Neuronal stem cell (in vitro differentiated cells): ENCODE measurements at regions not wholly inside any gene's neighbourhood (a gene's known extent, or its start where the extent isn't known, plus 50 kb on each side); places are given as distances from the start of the nearest gene placed in this dataset.

ENCODE experiments used
- DNase-seq: peaks from one replicate; pipeline ENCODE4 v3.0.0-alpha.2; 2013; ENCODE audit warnings: low spot score
- H2AFZ ChIP-seq: one replicate; pipeline ENCODE4 v1.6.1; 2013; ENCODE audit warnings: mild to moderate bottlenecking, low read length, inconsistent platforms
- H2AK5ac ChIP-seq: 2 replicates; pipeline ENCODE4 v1.6.1; 2013; ENCODE audit warnings: low read depth, mild to moderate bottlenecking, inconsistent platforms, low read length, moderate library complexity, mixed read lengths
- H2BK120ac ChIP-seq: 2 replicates; pipeline ENCODE4 v1.6.1; 2013; ENCODE audit warnings: low read depth, mild to moderate bottlenecking, inconsistent platforms, low read length, moderate library complexity, mixed read lengths
- H2BK12ac ChIP-seq: one replicate; pipeline ENCODE4 v1.6.1; 2013; ENCODE audit warnings: low read length, inconsistent platforms
- H2BK15ac ChIP-seq: 2 replicates; pipeline ENCODE4 v1.6.1; 2013; ENCODE audit warnings: mild to moderate bottlenecking, low read length, inconsistent platforms, mixed read lengths
- H2BK5ac ChIP-seq: one replicate; pipeline ENCODE4 v1.6.1; 2013; ENCODE audit warnings: inconsistent platforms, mild to moderate bottlenecking, low read length, moderate library complexity
- H3K14ac ChIP-seq: one replicate; pipeline ENCODE4 v1.6.1; 2013; ENCODE audit warnings: low read length, inconsistent platforms
- H3K18ac ChIP-seq: 2 replicates; pipeline ENCODE4 v1.6.1; 2013; ENCODE audit warnings: low read length, inconsistent platforms
- H3K23ac ChIP-seq: 2 replicates; pipeline ENCODE4 v1.6.1; 2013; ENCODE audit warnings: low read depth, mild to moderate bottlenecking, mixed read lengths, low read length, inconsistent platforms; ENCODE audit not compliant: poor library complexity
- H3K27ac ChIP-seq: replicated peaks from 3 replicates; pipeline ENCODE4 v1.5.1; 2013; ENCODE audit warnings: low read length, inconsistent platforms
- H3K27me3 ChIP-seq, 3 experiments: 2 replicates each; pipeline ENCODE4 v1.6.1; 2013; ENCODE audit warnings: low read length in 3 of 3, mild to moderate bottlenecking in 2 of 3, inconsistent platforms in 1 of 3, low read depth in 1 of 3, mixed read lengths in 1 of 3, moderate library complexity in 1 of 3; ENCODE audit not compliant: control insufficient read depth in 3 of 3, insufficient read depth in 3 of 3
- H3K36me3 ChIP-seq, 2 donors: replicated peaks in 1 of 2; 2 replicates each; pipeline ENCODE4 v1.6.1; 2013; ENCODE audit warnings: low read length in 2 of 2; ENCODE audit not compliant: control insufficient read depth in 2 of 2, insufficient read depth in 2 of 2
- H3K4ac ChIP-seq: 2 replicates; pipeline ENCODE4 v1.6.1; 2013; ENCODE audit warnings: inconsistent platforms, mild to moderate bottlenecking, low read length, moderate library complexity
- H3K4me1 ChIP-seq, 2 donors: 1 replicate in 1 of 2; 2 replicates in 1 of 2; pipeline ENCODE4 v1.6.1; 2013; ENCODE audit warnings: low read length in 2 of 2, low read depth in 1 of 2; ENCODE audit not compliant: control insufficient read depth in 2 of 2, insufficient read depth in 1 of 2
- H3K4me2 ChIP-seq: one replicate; pipeline ENCODE4 v1.6.1; 2013; ENCODE audit warnings: mild to moderate bottlenecking, low read length, inconsistent platforms; ENCODE audit not compliant: insufficient read depth, poor library complexity, severe bottlenecking
- H3K4me3 ChIP-seq, 2 donors: 2 replicates each; pipeline ENCODE4 v1.5.1; 2013; ENCODE audit warnings: low read length in 2 of 2, mild to moderate bottlenecking in 2 of 2, inconsistent platforms in 1 of 2, moderate library complexity in 1 of 2
- H3K79me1 ChIP-seq: one replicate; pipeline ENCODE4 v1.6.1; 2013; ENCODE audit warnings: low read depth, mild to moderate bottlenecking, inconsistent platforms, low read length, moderate library complexity
- H3K9ac ChIP-seq: one replicate; pipeline ENCODE4 v1.6.1; 2013; ENCODE audit warnings: mild to moderate bottlenecking, low read depth, low read length, inconsistent platforms; ENCODE audit not compliant: poor library complexity
- H3K9me3 ChIP-seq, 2 donors: replicated peaks in 1 of 2; 2 replicates each; pipeline versions ENCODE3 to v1.6.1; 2013; ENCODE audit warnings: low read length in 2 of 2, mild to moderate bottlenecking in 2 of 2, inconsistent platforms in 1 of 2, low read depth in 1 of 2, mixed read lengths in 1 of 2, moderate library complexity in 1 of 2; ENCODE audit not compliant: control insufficient read depth in 2 of 2, insufficient read depth in 1 of 2
- H4K8ac ChIP-seq: one replicate; pipeline ENCODE4 v1.6.1; 2013; ENCODE audit warnings: low read depth, mild to moderate bottlenecking, inconsistent platforms, low read length, moderate library complexity
- H4K91ac ChIP-seq: one replicate; pipeline ENCODE4 v1.6.1; 2013; ENCODE audit warnings: low read length, low read depth, mild to moderate bottlenecking, inconsistent platforms; ENCODE audit not compliant: poor library complexity
- WGBS, 2 donors: extraction: QIAGEN DNeasy Blood & Tissue Kit; methylation state at CpG; one replicate each; pipeline ENCODE4 v1.1.7; 2013; ENCODE audit warnings: missing lambda C conversion rate in 2 of 2, mixed read lengths in 1 of 2; ENCODE audit not compliant: insufficient read length in 2 of 2, insufficient replicate concordance in 1 of 2; ENCODE audit errors: extremely low coverage in 2 of 2; 5-methylcytosine and 5-hydroxymethylcytosine counted together

- Histone ChIP-seq H3K4me2 (no peak overlapping the region), H2BK15ac (no peak overlapping the region), H2BK5ac (no peak overlapping the region), H3K23ac (no peak overlapping the region), H3K14ac (no peak overlapping the region), H3K79me1 (no peaks in the 10 kb centered on the region), H3K4me1 (peaks cover 0 to 11% of the 10 kb centered on the region in 2 donors), H4K8ac (no peak overlapping the region), H2BK12ac (no peak overlapping the region), H3K18ac (no peak overlapping the region), H2BK120ac (no peak overlapping the region), H2AFZ (no peak overlapping the region), H4K91ac (no peak overlapping the region), H3K9me3 (no peaks in the 10 kb centered on the region), H3K4ac (no peak overlapping the region), H3K36me3 (no peaks in the 10 kb centered on the region), H3K27ac (no peak overlapping the region), H2AK5ac (no peak overlapping the region), H3K27me3 (no peaks in the 10 kb centered on the region), H3K4me3 (no peak overlapping the region), H3K9ac (no peak overlapping the region)
- DNase-seq: no peak
These were observed 331.5 kb upstream of the ARGLU1 start for GRCh38 chr13:106899442-106899841.

DNA sequence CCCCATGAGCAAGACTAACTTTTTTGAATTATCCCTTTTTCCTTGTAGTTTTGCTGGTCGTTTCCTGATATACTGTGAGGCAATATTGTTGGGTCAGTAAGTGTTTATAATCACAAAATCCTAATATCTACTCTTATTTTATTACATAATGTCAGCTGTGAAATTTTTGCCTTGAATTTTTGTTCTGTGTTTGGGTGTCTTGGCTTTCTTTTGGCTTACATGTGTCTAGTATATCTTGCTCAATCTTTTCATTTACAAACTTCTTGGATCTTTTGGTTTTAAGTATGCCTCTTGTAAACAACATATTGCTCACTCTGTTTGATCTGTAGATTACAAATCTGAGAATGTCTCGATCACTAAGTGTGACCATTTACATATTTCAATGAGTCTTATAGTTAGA is 330.3 kb upstream of the ARGLU1 start:
- Histone ChIP-seq H3K18ac (no peak overlapping the region), H4K91ac (no peak overlapping the region), H3K4me2 (no peak overlapping the region), H2BK15ac (no peak overlapping the region), H3K23ac (no peak overlapping the region), H2BK5ac (no peak overlapping the region), H2AK5ac (no peak overlapping the region), H3K14ac (no peak overlapping the region), H3K9ac (no peak overlapping the region), H2BK120ac (no peak overlapping the region), H2BK12ac (no peak overlapping the region), H3K27me3 (no peaks in the 10 kb centered on the region), H3K9me3 (no peaks in the 10 kb centered on the region), H4K8ac (no peak overlapping the region), H3K27ac (no peak overlapping the region), H3K4ac (no peak overlapping the region), H3K79me1 (no peaks in the 10 kb centered on the region), H3K4me1 (peaks cover 0 to 4% of the 10 kb centered on the region in 2 donors), H3K4me3 (no peak overlapping the region), H3K36me3 (no peaks in the 10 kb centered on the region), H2AFZ (no peak overlapping the region)
- WGBS, 2 donors: no CpG with 5 or more reads among the region's 2 CpGs
- DNase-seq: no peak

DNA sequence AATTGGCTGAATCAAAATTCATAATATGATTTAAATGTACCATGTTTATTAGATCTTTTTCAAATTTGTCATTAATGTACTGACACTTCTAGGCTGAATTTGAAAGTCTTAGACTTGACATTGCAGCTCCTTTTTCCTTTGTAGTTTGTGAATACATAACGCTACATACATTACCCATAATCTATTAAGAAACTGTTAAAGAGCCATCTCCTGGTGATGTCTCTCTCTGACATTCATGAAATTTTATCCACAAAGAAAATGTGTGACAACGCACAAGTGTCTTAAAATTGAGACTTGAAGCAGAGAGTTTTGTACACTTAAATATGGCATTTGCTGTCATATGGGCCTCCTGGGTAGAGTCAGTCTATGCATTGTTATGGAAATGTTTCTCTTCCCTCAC is 320.2 kb upstream of the ARGLU1 start:
- Histone ChIP-seq H3K9ac (no peak overlapping the region), H2AK5ac (no peak overlapping the region), H3K4ac (no peak overlapping the region), H3K36me3 (no peaks in the 10 kb centered on the region), H3K27ac (no peak overlapping the region), H3K14ac (no peak overlapping the region), H3K4me2 (no peak overlapping the region), H4K8ac (no peak overlapping the region), H3K4me1 (peaks cover 0 to 6% of the 10 kb centered on the region in 2 donors), H3K79me1 (no peaks in the 10 kb centered on the region), H2BK12ac (no peak overlapping the region), H2AFZ (no peak overlapping the region), H3K23ac (no peak overlapping the region), H2BK5ac (no peak overlapping the region), H3K4me3 (no peak overlapping the region), H2BK15ac (no peak overlapping the region), H3K18ac (no peak overlapping the region), H2BK120ac (no peak overlapping the region), H3K27me3 (no peaks in the 10 kb centered on the region), H4K91ac (no peak overlapping the region), H3K9me3 (peaks cover 3 to 15% of the 10 kb centered on the region in 2 donors)
- no peak for DNase-seq
- no CpG with 5 or more reads among the region's 2 CpGs for whole genome bisulfite sequencing, 2 donors

GRCh38 chr13:106887686-106888085 is 319.7 kb upstream of the ARGLU1 start:
- Histone ChIP-seq H2AK5ac (no peak overlapping the region), H3K4me2 (no peak overlapping the region), H3K27me3 (no peaks in the 10 kb centered on the region), H3K23ac (no peak overlapping the region), H3K9ac (no peak overlapping the region), H2BK12ac (no peak overlapping the region), H3K9me3 (peaks cover 3 to 15% of the 10 kb centered on the region in 2 donors), H2BK15ac (no peak overlapping the region), H3K14ac (no peak overlapping the region), H3K18ac (no peak overlapping the region), H4K8ac (no peak overlapping the region), H2BK120ac (no peak overlapping the region), H2BK5ac (no peak overlapping the region), H3K4me3 (no peak overlapping the region), H4K91ac (no peak overlapping the region), H2AFZ (no peak overlapping the region), H3K36me3 (no peaks in the 10 kb centered on the region), H3K4ac (no peak overlapping the region), H3K79me1 (no peaks in the 10 kb centered on the region), H3K27ac (no peak overlapping the region), H3K4me1 (peaks cover 2 to 6% of the 10 kb centered on the region in 2 donors)
- no CpG with 5 or more reads among the region's 2 CpGs for WGBS, 2 donors
- DNase-seq: no peak
